ENCODE measurements at regions not wholly inside any gene's neighbourhood (a gene's known extent, or its start where the extent isn't known, plus 50 kb on each side); places are given as distances from the start of the nearest gene placed in this dataset.

GRCh38 chr12:5232291-5232690 is 188.6 kb downstream of the KCNA5 start:
- no TSS peak for BruUV-seq (replicated peaks)
- no peak for TF ChIP-seq JUN (IDR thresholded peaks at IDR 0.05; ENCODE audit: borderline replicate concordance, insufficient read depth, insufficient read length, low read depth)
- TF ChIP-seq EZH2 (IDR thresholded peaks at IDR 0.05; ENCODE audit: borderline replicate concordance, low read depth, low read length, severe bottlenecking) = no peak
- TF ChIP-seq FOS (IDR thresholded peaks at IDR 0.05; ENCODE audit: borderline replicate concordance, insufficient read depth, low read length) = no peak
- TF ChIP-seq POLR2A (IDR thresholded peaks at IDR 0.05; ENCODE audit: low read depth, low read length) = no peak
- ChIA-PET CTCF (no interaction called here), POLR2A (no interaction called here)
- no peaks in the 10 kb centered on the region for H4K20me1 ChIP-seq (replicated peaks; ENCODE audit: control insufficient read depth, extremely low read depth, insufficient read depth, low read length)
- H3K27me3 ChIP-seq (ENCODE audit: control insufficient read depth in 2 of 2, insufficient read depth in 2 of 2, low read length in 2 of 2) = no peaks in the 10 kb centered on the region
- no peak overlapping the region for H3K27ac ChIP-seq (ENCODE audit: insufficient read depth, low read depth, low read length)
- no peak overlapping the region for H3K4me3 ChIP-seq (replicated peaks in 1 of 3; ENCODE audit: insufficient read depth in 1 of 3, low read depth in 1 of 3, low read length in 3 of 3)
- no peaks in the 10 kb centered on the region for H3K9me3 ChIP-seq (replicated peaks; ENCODE audit: control insufficient read depth, insufficient read depth, low read length)
- intact Hi-C loops (cut with micrococcal nuclease) = no loop called here
- no peak for DNase-seq (ENCODE audit: low read depth, low spot score)
- H3K4me2 ChIP-seq (ENCODE audit: insufficient read depth, low read length) = no peak overlapping the region
- dilution Hi-C loops (cut with MboI; ENCODE audit: extremely low pct_ligation_motif_present, low sequenced_read_pairs) = no loop called here
- no peak overlapping the region for H2AFZ ChIP-seq (ENCODE audit: low read depth, low read length)
- no peaks in the 10 kb centered on the region for H3K4me1 ChIP-seq (ENCODE audit: control insufficient read depth, extremely low read depth, insufficient read depth, low read length)
- no peaks in the 10 kb centered on the region for H3K9me1 ChIP-seq (replicated peaks; ENCODE audit: control insufficient read depth, extremely low read depth, insufficient read depth, low read length)
- no peak for FAIRE-seq
- H3K79me2 ChIP-seq (ENCODE audit: control insufficient read depth, insufficient read depth, low read length) = no peaks in the 10 kb centered on the region
- no peak overlapping the region for H3K9ac ChIP-seq (replicated peaks; ENCODE audit: extremely low read depth, insufficient read depth, low read length)
- H3K36me3 ChIP-seq (ENCODE audit: control insufficient read depth in 2 of 2, extremely low read depth in 1 of 2, insufficient read depth in 2 of 2, low read length in 2 of 2) = no peaks in the 10 kb centered on the region

- dilution Hi-C loops (cut with MboI; ENCODE audit: extremely low pct_ligation_motif_present, low sequenced_read_pairs) = no loop called here
- ChIA-PET POLR2A (no interaction called here), CTCF (no interaction called here)
- no peaks in the 10 kb centered on the region for H3K4me1 ChIP-seq (ENCODE audit: control insufficient read depth, extremely low read depth, insufficient read depth, low read length)
- no peak overlapping the region for H3K27ac ChIP-seq (ENCODE audit: insufficient read depth, low read depth, low read length)
- BruUV-seq (replicated peaks) = no TSS peak
- no peak overlapping the region for H3K9ac ChIP-seq (replicated peaks; ENCODE audit: extremely low read depth, insufficient read depth, low read length)
- no peaks in the 10 kb centered on the region for H4K20me1 ChIP-seq (replicated peaks; ENCODE audit: control insufficient read depth, extremely low read depth, insufficient read depth, low read length)
- no peaks in the 10 kb centered on the region for H3K9me1 ChIP-seq (replicated peaks; ENCODE audit: control insufficient read depth, extremely low read depth, insufficient read depth, low read length)
- no peak for TF ChIP-seq FOS (IDR thresholded peaks at IDR 0.05; ENCODE audit: borderline replicate concordance, insufficient read depth, low read length)
- no peak for TF ChIP-seq MAX (IDR thresholded peaks at IDR 0.05; ENCODE audit: insufficient read depth, insufficient read length)
- TF ChIP-seq CTCF (IDR thresholded peaks at IDR 0.05; ENCODE audit: extremely low read depth in 1 of 2, insufficient read depth in 1 of 2, low read depth in 1 of 2, low read length in 2 of 2) = no peak
- no peaks in the 10 kb centered on the region for H3K36me3 ChIP-seq (ENCODE audit: control insufficient read depth in 2 of 2, extremely low read depth in 1 of 2, insufficient read depth in 2 of 2, low read length in 2 of 2)
- intact Hi-C loops (cut with micrococcal nuclease) = no loop called here
- no peak overlapping the region for H3K4me3 ChIP-seq (replicated peaks in 1 of 3; ENCODE audit: insufficient read depth in 1 of 3, low read depth in 1 of 3, low read length in 3 of 3)
- no peaks in the 10 kb centered on the region for H3K79me2 ChIP-seq (ENCODE audit: control insufficient read depth, insufficient read depth, low read length)
- H3K4me2 ChIP-seq (ENCODE audit: insufficient read depth, low read length) = no peak overlapping the region
- H3K9me3 ChIP-seq (replicated peaks; ENCODE audit: control insufficient read depth, insufficient read depth, low read length) = no peaks in the 10 kb centered on the region
- no peak overlapping the region for H2AFZ ChIP-seq (ENCODE audit: low read depth, low read length)
- H3K27me3 ChIP-seq (ENCODE audit: control insufficient read depth in 2 of 2, insufficient read depth in 2 of 2, low read length in 2 of 2) = no peaks in the 10 kb centered on the region
- DNase-seq (ENCODE audit: low read depth, low spot score) = no peak
- FAIRE-seq = no peak
These were observed 189.3 kb downstream of the KCNA5 start for GRCh38 chr12:5232826-5233500.

All from endothelial cell of umbilical vein (primary cell).